ENCODE measurements at regions not wholly inside any gene's neighbourhood (a gene's known extent, or its start where the extent isn't known, plus 50 kb on each side); places are given as distances from the start of the nearest gene placed in this dataset.

GRCh38 chr3:30204126-30204525 lies 402.3 kb upstream of the TGFBR2 start (continued):
- TF ChIP-seq, protein P1, sequence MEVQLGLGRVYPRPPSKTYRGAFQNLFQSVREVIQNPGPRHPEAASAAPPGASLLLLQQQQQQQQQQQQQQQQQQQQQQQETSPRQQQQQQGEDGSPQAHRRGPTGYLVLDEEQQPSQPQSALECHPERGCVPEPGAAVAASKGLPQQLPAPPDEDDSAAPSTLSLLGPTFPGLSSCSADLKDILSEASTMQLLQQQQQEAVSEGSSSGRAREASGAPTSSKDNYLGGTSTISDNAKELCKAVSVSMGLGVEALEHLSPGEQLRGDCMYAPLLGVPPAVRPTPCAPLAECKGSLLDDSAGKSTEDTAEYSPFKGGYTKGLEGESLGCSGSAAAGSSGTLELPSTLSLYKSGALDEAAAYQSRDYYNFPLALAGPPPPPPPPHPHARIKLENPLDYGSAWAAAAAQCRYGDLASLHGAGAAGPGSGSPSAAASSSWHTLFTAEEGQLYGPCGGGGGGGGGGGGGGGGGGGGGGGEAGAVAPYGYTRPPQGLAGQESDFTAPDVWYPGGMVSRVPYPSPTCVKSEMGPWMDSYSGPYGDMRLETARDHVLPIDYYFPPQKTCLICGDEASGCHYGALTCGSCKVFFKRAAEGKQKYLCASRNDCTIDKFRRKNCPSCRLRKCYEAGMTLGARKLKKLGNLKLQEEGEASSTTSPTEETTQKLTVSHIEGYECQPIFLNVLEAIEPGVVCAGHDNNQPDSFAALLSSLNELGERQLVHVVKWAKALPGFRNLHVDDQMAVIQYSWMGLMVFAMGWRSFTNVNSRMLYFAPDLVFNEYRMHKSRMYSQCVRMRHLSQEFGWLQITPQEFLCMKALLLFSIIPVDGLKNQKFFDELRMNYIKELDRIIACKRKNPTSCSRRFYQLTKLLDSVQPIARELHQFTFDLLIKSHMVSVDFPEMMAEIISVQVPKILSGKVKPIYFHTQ (CRISPR knock-in tag; IDR thresholded peaks at IDR 0.05): no peak
- TF ChIP-seq ZSCAN18 (CRISPR knock-in tag; IDR thresholded peaks at IDR 0.05): no peak
- no peak for TF ChIP-seq OVOL2 (CRISPR knock-in tag; IDR thresholded peaks at IDR 0.05; ENCODE audit: borderline replicate concordance)
- no peak for TF ChIP-seq ZNF396 (CRISPR knock-in tag; IDR thresholded peaks at IDR 0.05; ENCODE audit: borderline replicate concordance)

GRCh38 chr3:30206051-30206450 lies 400.4 kb upstream of the TGFBR2 start:
- CTCF ChIA-PET: interaction anchor here (0.8 to 1.3 kb wide), 2 partner anchors 193 to 487 kb away, joined by 3 to 4 read pairs; no protein-coding TSS in a partner anchor
- Mint-ChIP-seq H3K9me3 (peaks cover 1% of the 10 kb centered on the region; the same call in 1 of the 2 replicates), H3K36me3 (no peaks in the 10 kb centered on the region), H3K4me1 (no peaks in the 10 kb centered on the region), H3K27me3 (ENCODE audit: low read depth) (no peaks in the 10 kb centered on the region), H3K4me3 (no peak overlapping the region), H3K27ac (no peak overlapping the region)
- POLR2A ChIA-PET: no interaction called here
- DNase-seq (ENCODE audit: low spot score) (no peak), ATAC-seq (no peak)
- no peak for TF ChIP-seq CTCF (IDR thresholded peaks at IDR 0.05)
- TF ChIP-seq ELF4 (CRISPR knock-in tag; IDR thresholded peaks at IDR 0.05; ENCODE audit: low read depth): no peak
- no peak for TF ChIP-seq RORB (CRISPR knock-in tag; IDR thresholded peaks at IDR 0.05)
- no peak for TF ChIP-seq RELA (CRISPR knock-in tag; IDR thresholded peaks at IDR 0.05; ENCODE audit: borderline replicate concordance)
- no peak for TF ChIP-seq ATF1 (CRISPR knock-in tag; IDR thresholded peaks at IDR 0.05)
- no peak for TF ChIP-seq TP53 (CRISPR knock-in tag; IDR thresholded peaks at IDR 0.05)
- no peak for TF ChIP-seq HMGA2 (CRISPR knock-in tag; IDR thresholded peaks at IDR 0.05)
- TF ChIP-seq ZNF219 (CRISPR knock-in tag; IDR thresholded peaks at IDR 0.05; ENCODE audit: borderline replicate concordance): no peak
- TF ChIP-seq E2F5 (CRISPR knock-in tag; IDR thresholded peaks at IDR 0.05): no peak
- no peak for TF ChIP-seq NFATC4 (CRISPR knock-in tag; IDR thresholded peaks at IDR 0.05)
- no peak for TF ChIP-seq ESRRA (CRISPR knock-in tag; IDR thresholded peaks at IDR 0.05; ENCODE audit: borderline replicate concordance)
- TF ChIP-seq, protein P2, sequence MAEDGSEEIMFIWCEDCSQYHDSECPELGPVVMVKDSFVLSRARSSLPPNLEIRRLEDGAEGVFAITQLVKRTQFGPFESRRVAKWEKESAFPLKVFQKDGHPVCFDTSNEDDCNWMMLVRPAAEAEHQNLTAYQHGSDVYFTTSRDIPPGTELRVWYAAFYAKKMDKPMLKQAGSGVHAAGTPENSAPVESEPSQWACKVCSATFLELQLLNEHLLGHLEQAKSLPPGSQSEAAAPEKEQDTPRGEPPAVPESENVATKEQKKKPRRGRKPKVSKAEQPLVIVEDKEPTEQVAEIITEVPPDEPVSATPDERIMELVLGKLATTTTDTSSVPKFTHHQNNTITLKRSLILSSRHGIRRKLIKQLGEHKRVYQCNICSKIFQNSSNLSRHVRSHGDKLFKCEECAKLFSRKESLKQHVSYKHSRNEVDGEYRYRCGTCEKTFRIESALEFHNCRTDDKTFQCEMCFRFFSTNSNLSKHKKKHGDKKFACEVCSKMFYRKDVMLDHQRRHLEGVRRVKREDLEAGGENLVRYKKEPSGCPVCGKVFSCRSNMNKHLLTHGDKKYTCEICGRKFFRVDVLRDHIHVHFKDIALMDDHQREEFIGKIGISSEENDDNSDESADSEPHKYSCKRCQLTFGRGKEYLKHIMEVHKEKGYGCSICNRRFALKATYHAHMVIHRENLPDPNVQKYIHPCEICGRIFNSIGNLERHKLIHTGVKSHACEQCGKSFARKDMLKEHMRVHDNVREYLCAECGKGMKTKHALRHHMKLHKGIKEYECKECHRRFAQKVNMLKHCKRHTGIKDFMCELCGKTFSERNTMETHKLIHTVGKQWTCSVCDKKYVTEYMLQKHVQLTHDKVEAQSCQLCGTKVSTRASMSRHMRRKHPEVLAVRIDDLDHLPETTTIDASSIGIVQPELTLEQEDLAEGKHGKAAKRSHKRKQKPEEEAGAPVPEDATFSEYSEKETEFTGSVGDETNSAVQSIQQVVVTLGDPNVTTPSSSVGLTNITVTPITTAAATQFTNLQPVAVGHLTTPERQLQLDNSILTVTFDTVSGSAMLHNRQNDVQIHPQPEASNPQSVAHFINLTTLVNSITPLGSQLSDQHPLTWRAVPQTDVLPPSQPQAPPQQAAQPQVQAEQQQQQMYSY (CRISPR knock-in tag; IDR thresholded peaks at IDR 0.05): no peak
- TF ChIP-seq ZNF671 (CRISPR knock-in tag; IDR thresholded peaks at IDR 0.05): no peak
- TF ChIP-seq, protein P3, sequence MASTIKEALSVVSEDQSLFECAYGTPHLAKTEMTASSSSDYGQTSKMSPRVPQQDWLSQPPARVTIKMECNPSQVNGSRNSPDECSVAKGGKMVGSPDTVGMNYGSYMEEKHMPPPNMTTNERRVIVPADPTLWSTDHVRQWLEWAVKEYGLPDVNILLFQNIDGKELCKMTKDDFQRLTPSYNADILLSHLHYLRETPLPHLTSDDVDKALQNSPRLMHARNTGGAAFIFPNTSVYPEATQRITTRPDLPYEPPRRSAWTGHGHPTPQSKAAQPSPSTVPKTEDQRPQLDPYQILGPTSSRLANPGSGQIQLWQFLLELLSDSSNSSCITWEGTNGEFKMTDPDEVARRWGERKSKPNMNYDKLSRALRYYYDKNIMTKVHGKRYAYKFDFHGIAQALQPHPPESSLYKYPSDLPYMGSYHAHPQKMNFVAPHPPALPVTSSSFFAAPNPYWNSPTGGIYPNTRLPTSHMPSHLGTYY (CRISPR knock-in tag; IDR thresholded peaks at IDR 0.05): no peak
- no peak for TF ChIP-seq NFE2L1 (CRISPR knock-in tag; IDR thresholded peaks at IDR 0.05)
- no peak for TF ChIP-seq GABPB1 (CRISPR knock-in tag; IDR thresholded peaks at IDR 0.05)
- TF ChIP-seq SMAD4 (CRISPR knock-in tag; IDR thresholded peaks at IDR 0.05): no peak
- TF ChIP-seq ZNF396 (CRISPR knock-in tag; IDR thresholded peaks at IDR 0.05; ENCODE audit: borderline replicate concordance): no peak
